ENCODE measurements at regions not wholly inside any gene's neighbourhood (a gene's known extent, or its start where the extent isn't known, plus 50 kb on each side); places are given as distances from the start of the nearest gene placed in this dataset.
"Not testable (repeated sequence)": the region's sequence is repeated elsewhere in the genome, so short reads cannot be mapped to it uniquely, and the experiment has no call there.

DNA sequence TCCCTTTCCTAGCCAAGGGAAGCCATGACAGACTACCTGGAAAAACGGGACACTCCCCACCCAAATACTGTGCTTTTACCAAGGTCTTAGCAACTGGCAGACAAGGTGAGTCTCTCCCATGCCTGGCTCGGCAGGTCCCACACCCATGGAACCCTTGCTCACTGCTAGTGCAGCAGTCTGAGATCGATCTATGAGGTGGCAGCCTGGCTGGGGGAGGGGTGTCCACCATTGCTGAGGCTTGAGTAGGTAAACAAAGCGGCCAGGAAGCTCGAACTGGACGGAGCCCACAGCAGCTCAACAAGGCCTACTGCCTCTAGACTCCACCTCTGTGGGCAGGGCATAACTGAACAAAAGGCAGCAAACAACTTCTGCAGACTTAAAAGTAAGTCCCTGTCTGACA, 104.4 kb upstream of the GRB10 start:
- TF ChIP-seq CTCF, POLR2AphosphoS5, EP300 (IDR thresholded peaks at IDR 0.05): not testable (repeated sequence)

All from sigmoid colon (tissue), 4 donors.